DND-41 (cell line): ENCODE measurements at regions not wholly inside any gene's neighbourhood (a gene's known extent, or its start where the extent isn't known, plus 50 kb on each side); places are given as distances from the start of the nearest gene placed in this dataset.

ENCODE experiments used
- CTCF ChIP-seq: IDR thresholded peaks from 2 replicates; pipeline ENCODE4 v1.5.1; 2012; ENCODE audit warnings: borderline replicate concordance, low read length, moderate library complexity, mild to moderate bottlenecking; ENCODE audit not compliant: poor library complexity, severe bottlenecking; ENCODE audit errors: extremely low read depth
- EZH2 ChIP-seq: IDR thresholded peaks from 3 replicates; pipeline ENCODE4 v1.6.1; 2012; ENCODE audit warnings: borderline replicate concordance, low read depth, mild to moderate bottlenecking, moderate library complexity, low read length, inconsistent platforms; ENCODE audit not compliant: severe bottlenecking

GRCh38 chr22:34801221-34801620, 264.7 kb upstream of the ISX start:
- TF ChIP-seq CTCF, result no peak
- no peak for TF ChIP-seq EZH2
